ENCODE measurements at regions not wholly inside any gene's neighbourhood (a gene's known extent, or its start where the extent isn't known, plus 50 kb on each side); places are given as distances from the start of the nearest gene placed in this dataset.

- no peaks in the 10 kb centered on the region for H3K27me3 ChIP-seq (ENCODE audit: control insufficient read depth in 2 of 2, insufficient read depth in 1 of 2, low read length in 1 of 2)
- H3K4me1 ChIP-seq (ENCODE audit: control insufficient read depth in 2 of 2, insufficient read depth in 2 of 2, low read length in 2 of 2), result no peaks in the 10 kb centered on the region
- no peaks in the 10 kb centered on the region for H3K9me3 ChIP-seq (ENCODE audit: control insufficient read depth in 2 of 2, insufficient read depth in 1 of 2, low read length in 1 of 2)
- 81% methylated on average over 3 of the region's 3 CpGs for WGBS
- DNase-seq (ENCODE audit: low read depth in 6 of 9, low spot score in 9 of 9), result no peak
- H3K36me3 ChIP-seq (ENCODE audit: control insufficient read depth in 2 of 2, insufficient read depth in 2 of 2, low read length in 1 of 2), result no peaks in the 10 kb centered on the region
- H3K4me3 ChIP-seq (ENCODE audit: low read length in 2 of 2), result no peak overlapping the region
- H3K27ac ChIP-seq (ENCODE audit: low read depth in 1 of 2, low read length in 1 of 2), result no peak overlapping the region
Measured at GRCh38 chr11:113615098-113615497, 91.0 kb downstream of the TMPRSS5 start.

- H3K27me3 ChIP-seq (ENCODE audit: control insufficient read depth in 2 of 2, insufficient read depth in 1 of 2, low read length in 1 of 2), result no peaks in the 10 kb centered on the region
- DNase-seq (ENCODE audit: low read depth in 6 of 9, low spot score in 9 of 9), result no peak
- 75% methylated on average over 2 of the region's 2 CpGs for WGBS
- H3K9me3 ChIP-seq (ENCODE audit: control insufficient read depth in 2 of 2, insufficient read depth in 1 of 2, low read length in 1 of 2), result no peaks in the 10 kb centered on the region
- no peaks in the 10 kb centered on the region for H3K36me3 ChIP-seq (ENCODE audit: control insufficient read depth in 2 of 2, insufficient read depth in 2 of 2, low read length in 1 of 2)
- H3K27ac ChIP-seq (ENCODE audit: low read depth in 1 of 2, low read length in 1 of 2), result no peak overlapping the region
- no peaks in the 10 kb centered on the region for H3K4me1 ChIP-seq (ENCODE audit: control insufficient read depth in 2 of 2, insufficient read depth in 2 of 2, low read length in 2 of 2)
- H3K4me3 ChIP-seq (ENCODE audit: low read length in 2 of 2), result no peak overlapping the region
Measured at GRCh38 chr11:113614097-113614496, 92.0 kb downstream of the TMPRSS5 start.

GRCh38 chr11:113613619-113614018 lies 92.5 kb downstream of the TMPRSS5 start:
- H3K4me3 ChIP-seq (ENCODE audit: low read length in 2 of 2), result no peak overlapping the region
- no peak overlapping the region for H3K27ac ChIP-seq (ENCODE audit: low read depth in 1 of 2, low read length in 1 of 2)
- H3K27me3 ChIP-seq (ENCODE audit: control insufficient read depth in 2 of 2, insufficient read depth in 1 of 2, low read length in 1 of 2), result no peaks in the 10 kb centered on the region
- H3K4me1 ChIP-seq (ENCODE audit: control insufficient read depth in 2 of 2, insufficient read depth in 2 of 2, low read length in 2 of 2), result no peaks in the 10 kb centered on the region
- WGBS, result 40% methylated on average over 5 of the region's 5 CpGs
- no peak for DNase-seq (ENCODE audit: low read depth in 6 of 9, low spot score in 9 of 9)
- no peaks in the 10 kb centered on the region for H3K36me3 ChIP-seq (ENCODE audit: control insufficient read depth in 2 of 2, insufficient read depth in 2 of 2, low read length in 1 of 2)
- H3K9me3 ChIP-seq (ENCODE audit: control insufficient read depth in 2 of 2, insufficient read depth in 1 of 2, low read length in 1 of 2), result no peaks in the 10 kb centered on the region

DNA sequence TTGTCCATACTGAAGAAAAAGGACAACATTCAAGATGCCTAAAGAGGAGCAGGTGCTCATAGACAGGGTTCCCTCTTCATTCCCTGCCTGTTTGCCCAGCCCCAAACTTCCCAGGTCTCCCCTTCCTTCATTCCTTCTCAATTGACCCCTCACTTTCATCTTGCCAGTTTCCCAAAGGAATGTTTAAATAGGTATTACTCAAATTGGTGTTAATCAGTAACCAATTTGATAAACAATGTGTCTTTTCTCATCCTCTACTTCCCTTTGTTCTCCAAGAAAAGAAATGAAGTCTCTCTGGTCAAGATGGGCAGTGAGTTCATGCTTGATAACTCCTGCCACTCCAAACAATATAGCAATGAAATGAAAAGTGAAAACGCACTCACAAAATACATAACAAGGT lies 101.9 kb downstream of the TMPRSS5 start:
- 93% methylated on average over 1 of the region's 1 CpG for WGBS
- Histone ChIP-seq H3K27me3 (ENCODE audit: control insufficient read depth in 2 of 2, insufficient read depth in 1 of 2, low read length in 1 of 2) (no peaks in the 10 kb centered on the region), H3K4me3 (ENCODE audit: low read length in 2 of 2) (no peak overlapping the region), H3K4me1 (ENCODE audit: control insufficient read depth in 2 of 2, insufficient read depth in 2 of 2, low read length in 2 of 2) (no peaks in the 10 kb centered on the region), H3K9me3 (ENCODE audit: control insufficient read depth in 2 of 2, insufficient read depth in 1 of 2, low read length in 1 of 2) (no peaks in the 10 kb centered on the region), H3K27ac (ENCODE audit: low read depth in 1 of 2, low read length in 1 of 2) (no peak overlapping the region), H3K36me3 (ENCODE audit: control insufficient read depth in 2 of 2, insufficient read depth in 2 of 2, low read length in 1 of 2) (no peaks in the 10 kb centered on the region)
- DNase-seq (ENCODE audit: low read depth in 6 of 9, low spot score in 9 of 9), result no peak

DNA sequence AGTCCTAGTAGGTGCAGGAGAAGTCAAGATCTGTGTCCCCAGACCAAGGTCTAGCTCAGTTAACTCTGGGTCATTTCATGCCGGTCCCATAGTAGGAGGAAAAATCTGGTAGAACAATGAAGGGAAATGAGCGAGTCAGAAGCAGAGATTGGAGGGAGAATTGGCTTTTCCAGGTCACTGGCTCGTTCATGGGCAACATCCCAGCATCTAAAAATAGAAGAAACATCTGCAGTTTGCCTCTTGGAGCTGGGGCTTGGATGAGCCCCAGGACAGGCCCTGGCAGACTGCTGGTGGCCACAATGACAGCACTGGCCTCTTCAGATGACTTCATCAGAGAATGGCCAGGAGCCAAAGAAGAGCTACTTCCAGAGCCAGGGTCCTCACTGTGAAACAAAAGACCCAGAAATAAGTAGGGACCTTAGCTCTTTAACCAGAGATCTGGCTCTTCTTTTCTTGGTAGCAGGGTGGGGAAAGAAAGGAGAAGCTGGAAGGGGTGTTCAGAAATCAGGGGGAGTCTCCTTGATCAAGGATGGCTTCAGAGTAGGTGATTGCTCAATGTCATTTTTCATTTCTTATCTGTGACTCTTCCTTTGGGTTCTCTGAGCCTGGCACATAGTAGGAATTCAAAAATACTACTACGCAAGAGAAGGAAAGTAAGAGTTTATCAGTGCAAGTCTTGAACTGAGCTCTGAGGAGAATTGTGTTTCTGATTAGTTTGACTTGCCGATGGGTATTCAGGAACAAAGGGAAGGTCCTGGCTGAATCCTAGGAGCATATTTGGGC lies 102.6 kb downstream of the TMPRSS5 start:
- no peaks in the 10 kb centered on the region for H3K4me1 ChIP-seq (ENCODE audit: control insufficient read depth in 2 of 2, insufficient read depth in 2 of 2, low read length in 2 of 2)
- WGBS, result 50% methylated on average over 5 of the region's 5 CpGs
- no peak for DNase-seq (ENCODE audit: low read depth in 6 of 9, low spot score in 9 of 9)
- H3K4me3 ChIP-seq (ENCODE audit: low read length in 2 of 2), result no peak overlapping the region
- H3K36me3 ChIP-seq (ENCODE audit: control insufficient read depth in 2 of 2, insufficient read depth in 2 of 2, low read length in 1 of 2), result no peaks in the 10 kb centered on the region
- H3K27me3 ChIP-seq (ENCODE audit: control insufficient read depth in 2 of 2, insufficient read depth in 1 of 2, low read length in 1 of 2), result no peaks in the 10 kb centered on the region
- H3K27ac ChIP-seq (ENCODE audit: low read depth in 1 of 2, low read length in 1 of 2), result no peak overlapping the region
- no peaks in the 10 kb centered on the region for H3K9me3 ChIP-seq (ENCODE audit: control insufficient read depth in 2 of 2, insufficient read depth in 1 of 2, low read length in 1 of 2)

GRCh38 chr11:113602483-113602882 lies 103.6 kb downstream of the TMPRSS5 start:
- Histone ChIP-seq H3K9me3 (ENCODE audit: control insufficient read depth in 2 of 2, insufficient read depth in 1 of 2, low read length in 1 of 2) (no peaks in the 10 kb centered on the region), H3K4me1 (ENCODE audit: control insufficient read depth in 2 of 2, insufficient read depth in 2 of 2, low read length in 2 of 2) (no peaks in the 10 kb centered on the region), H3K27ac (ENCODE audit: low read depth in 1 of 2, low read length in 1 of 2) (no peak overlapping the region), H3K4me3 (ENCODE audit: low read length in 2 of 2) (no peak overlapping the region), H3K27me3 (ENCODE audit: control insufficient read depth in 2 of 2, insufficient read depth in 1 of 2, low read length in 1 of 2) (no peaks in the 10 kb centered on the region), H3K36me3 (ENCODE audit: control insufficient read depth in 2 of 2, insufficient read depth in 2 of 2, low read length in 1 of 2) (no peaks in the 10 kb centered on the region)
- DNase-seq (ENCODE audit: low read depth in 6 of 9, low spot score in 9 of 9), result no peak
- WGBS, result 86% methylated on average over 2 of the region's 2 CpGs

GRCh38 chr11:113596658-113597057 lies 109.5 kb downstream of the TMPRSS5 start:
- Histone ChIP-seq H3K9me3 (ENCODE audit: control insufficient read depth in 2 of 2, insufficient read depth in 1 of 2, low read length in 1 of 2) (no peaks in the 10 kb centered on the region), H3K4me1 (ENCODE audit: control insufficient read depth in 2 of 2, insufficient read depth in 2 of 2, low read length in 2 of 2) (no peaks in the 10 kb centered on the region), H3K36me3 (ENCODE audit: control insufficient read depth in 2 of 2, insufficient read depth in 2 of 2, low read length in 1 of 2) (no peaks in the 10 kb centered on the region), H3K27me3 (ENCODE audit: control insufficient read depth in 2 of 2, insufficient read depth in 1 of 2, low read length in 1 of 2) (peaks cover 0 to 2% of the 10 kb centered on the region in 2 donors), H3K4me3 (ENCODE audit: low read length in 2 of 2) (no peak overlapping the region), H3K27ac (ENCODE audit: low read depth in 1 of 2, low read length in 1 of 2) (no peak overlapping the region)
- 72% methylated on average over 5 of the region's 5 CpGs for WGBS
- DNase-seq (ENCODE audit: low read depth in 6 of 9, low spot score in 9 of 9), result no peak

- no peaks in the 10 kb centered on the region for H3K4me1 ChIP-seq (ENCODE audit: control insufficient read depth in 2 of 2, insufficient read depth in 2 of 2, low read length in 2 of 2)
- DNase-seq (ENCODE audit: low read depth in 6 of 9, low spot score in 9 of 9), result no peak
- no peaks in the 10 kb centered on the region for H3K36me3 ChIP-seq (ENCODE audit: control insufficient read depth in 2 of 2, insufficient read depth in 2 of 2, low read length in 1 of 2)
- H3K27ac ChIP-seq (ENCODE audit: low read depth in 1 of 2, low read length in 1 of 2), result no peak overlapping the region
- H3K27me3 ChIP-seq (ENCODE audit: control insufficient read depth in 2 of 2, insufficient read depth in 1 of 2, low read length in 1 of 2), result peaks cover 0 to 2% of the 10 kb centered on the region in 2 donors
- no peaks in the 10 kb centered on the region for H3K9me3 ChIP-seq (ENCODE audit: control insufficient read depth in 2 of 2, insufficient read depth in 1 of 2, low read length in 1 of 2)
- 93% methylated on average over 3 of the region's 3 CpGs for WGBS
- no peak overlapping the region for H3K4me3 ChIP-seq (ENCODE audit: low read length in 2 of 2)
Measured at GRCh38 chr11:113595810-113596594, 110.1 kb downstream of the TMPRSS5 start.

GRCh38 chr11:113593698-113594308 lies 112.3 kb downstream of the TMPRSS5 start:
- WGBS, result 37% methylated on average over 6 of the region's 6 CpGs
- H3K27ac ChIP-seq (ENCODE audit: low read depth in 1 of 2, low read length in 1 of 2), result no peak overlapping the region
- H3K4me3 ChIP-seq (ENCODE audit: low read length in 2 of 2), result no peak overlapping the region

More at GRCh38 chr11:113593698-113594308, 112.3 kb downstream of the TMPRSS5 start:
- peaks cover 0 to 2% of the 10 kb centered on the region in 2 donors for H3K27me3 ChIP-seq (ENCODE audit: control insufficient read depth in 2 of 2, insufficient read depth in 1 of 2, low read length in 1 of 2)
- H3K36me3 ChIP-seq (ENCODE audit: control insufficient read depth in 2 of 2, insufficient read depth in 2 of 2, low read length in 1 of 2), result no peaks in the 10 kb centered on the region
- no peaks in the 10 kb centered on the region for H3K9me3 ChIP-seq (ENCODE audit: control insufficient read depth in 2 of 2, insufficient read depth in 1 of 2, low read length in 1 of 2)
- no peaks in the 10 kb centered on the region for H3K4me1 ChIP-seq (ENCODE audit: control insufficient read depth in 2 of 2, insufficient read depth in 2 of 2, low read length in 2 of 2)
- DNase-seq (ENCODE audit: low read depth in 6 of 9, low spot score in 9 of 9), result no peak

Measured in thymus (tissue), 11 donors.